Nephron (organoid): ENCODE measurements at regions not wholly inside any gene's neighbourhood (a gene's known extent, or its start where the extent isn't known, plus 50 kb on each side); places are given as distances from the start of the nearest gene placed in this dataset.

ENCODE experiments used
- H3K27ac Mint-ChIP-seq, 3 experiments: 2 replicates each; pipeline ENCODE4 v1.8.0; 2020; ENCODE audit warnings: mixed read lengths in 3 of 3, mild to moderate bottlenecking in 2 of 3, moderate library complexity in 1 of 3
- H3K27me3 Mint-ChIP-seq: 2 replicates; pipeline ENCODE4 v1.8.0; 2021; ENCODE audit warnings: low read depth, mild to moderate bottlenecking, moderate library complexity, mixed read lengths
- H3K36me3 Mint-ChIP-seq: 2 replicates; pipeline ENCODE4 v1.8.0; 2020; ENCODE audit warnings: low read depth, mixed read lengths
- H3K4me1 Mint-ChIP-seq: 2 replicates; pipeline ENCODE4 v1.8.0; 2020; ENCODE audit warnings: mixed read lengths
- H3K4me3 Mint-ChIP-seq, 3 experiments: 2 replicates each; pipeline ENCODE4 v1.8.0; 2020; ENCODE audit warnings: mild to moderate bottlenecking in 3 of 3, mixed read lengths in 3 of 3, moderate library complexity in 2 of 3
- H3K9me3 Mint-ChIP-seq: 2 replicates; pipeline ENCODE4 v1.8.0; 2020; ENCODE audit warnings: mixed read lengths
- TF ChIP-seq, protein P1 (sequence below), 3 experiments: fragments of 200-600 bp; sonication (generic); IDR thresholded peaks; one replicate each; pipeline ENCODE4 v1.5.0; 2021; ENCODE audit warnings: antibody characterized with exemption in 3 of 3; ENCODE audit not compliant: unreplicated experiment in 3 of 3

DNA sequence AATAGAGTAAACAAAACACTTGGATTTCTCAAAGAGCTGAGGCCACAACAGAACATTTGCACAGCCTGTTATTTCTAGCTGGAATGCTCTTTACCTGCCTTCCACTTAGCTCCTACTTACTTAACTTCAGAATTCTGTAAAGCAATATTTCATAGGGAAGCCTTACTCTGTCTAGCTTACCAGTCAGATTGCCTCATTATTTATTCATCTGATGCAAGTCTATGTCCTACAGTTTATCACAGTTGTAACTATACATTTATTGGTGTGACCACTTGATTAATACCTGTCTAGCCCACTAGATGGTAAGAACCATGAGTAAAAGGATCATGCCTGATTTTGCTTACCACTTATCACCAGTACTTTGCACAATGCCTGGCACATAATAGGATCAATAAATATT is 56.1 kb upstream of the ME3 start:
- no peak overlapping the region for H3K27ac Mint-ChIP-seq
- H3K27me3 Mint-ChIP-seq = no peaks in the 10 kb centered on the region
- H3K36me3 Mint-ChIP-seq = no peaks in the 10 kb centered on the region
- no peaks in the 10 kb centered on the region for H3K4me1 Mint-ChIP-seq
- peaks cover 14% of the 10 kb centered on the region for H3K9me3 Mint-ChIP-seq
- no peak overlapping the region for H3K4me3 Mint-ChIP-seq
- TF ChIP-seq, protein P1, sequence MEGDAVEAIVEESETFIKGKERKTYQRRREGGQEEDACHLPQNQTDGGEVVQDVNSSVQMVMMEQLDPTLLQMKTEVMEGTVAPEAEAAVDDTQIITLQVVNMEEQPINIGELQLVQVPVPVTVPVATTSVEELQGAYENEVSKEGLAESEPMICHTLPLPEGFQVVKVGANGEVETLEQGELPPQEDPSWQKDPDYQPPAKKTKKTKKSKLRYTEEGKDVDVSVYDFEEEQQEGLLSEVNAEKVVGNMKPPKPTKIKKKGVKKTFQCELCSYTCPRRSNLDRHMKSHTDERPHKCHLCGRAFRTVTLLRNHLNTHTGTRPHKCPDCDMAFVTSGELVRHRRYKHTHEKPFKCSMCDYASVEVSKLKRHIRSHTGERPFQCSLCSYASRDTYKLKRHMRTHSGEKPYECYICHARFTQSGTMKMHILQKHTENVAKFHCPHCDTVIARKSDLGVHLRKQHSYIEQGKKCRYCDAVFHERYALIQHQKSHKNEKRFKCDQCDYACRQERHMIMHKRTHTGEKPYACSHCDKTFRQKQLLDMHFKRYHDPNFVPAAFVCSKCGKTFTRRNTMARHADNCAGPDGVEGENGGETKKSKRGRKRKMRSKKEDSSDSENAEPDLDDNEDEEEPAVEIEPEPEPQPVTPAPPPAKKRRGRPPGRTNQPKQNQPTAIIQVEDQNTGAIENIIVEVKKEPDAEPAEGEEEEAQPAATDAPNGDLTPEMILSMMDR (IDR thresholded peaks at IDR 0.05; ENCODE audit: unreplicated experiment in 3 of 3) = no peak

DNA sequence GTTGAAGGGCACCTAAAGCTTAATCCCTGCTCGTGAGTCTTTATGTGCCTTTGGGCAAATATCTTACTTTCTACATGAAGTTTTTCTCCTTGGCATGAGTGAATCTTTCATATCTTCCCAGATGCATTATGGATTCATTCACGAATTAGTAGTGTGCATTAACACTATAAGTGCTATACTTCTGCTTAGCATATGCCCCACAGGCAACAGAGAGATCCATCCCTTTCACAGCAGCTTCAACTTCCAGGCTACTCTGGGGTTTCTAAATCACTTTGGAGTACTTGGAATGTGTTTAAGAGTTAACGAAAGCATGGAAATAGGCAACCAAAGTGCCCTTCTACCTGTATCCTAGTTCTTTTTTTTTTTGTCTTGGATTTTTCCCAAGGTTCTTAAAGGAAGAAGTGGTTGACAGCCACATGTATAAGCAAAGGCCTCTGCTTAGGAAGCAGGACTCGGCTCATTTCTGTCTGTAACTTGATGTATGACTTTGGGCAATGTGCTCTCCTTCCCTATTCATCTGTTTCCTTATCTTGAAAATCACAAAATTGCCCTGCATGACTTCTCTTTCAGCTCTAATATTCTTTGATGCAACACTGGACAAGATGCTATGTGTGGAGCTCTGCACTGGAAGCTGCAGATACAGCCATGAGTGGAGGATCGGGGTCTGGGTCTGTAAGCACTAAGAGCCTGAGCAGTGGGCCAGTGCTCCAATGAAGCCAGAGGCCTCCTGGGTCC is 54.5 kb upstream of the ME3 start:
- TF ChIP-seq, protein P1 (IDR thresholded peaks at IDR 0.05; ENCODE audit: unreplicated experiment in 3 of 3) = no peak
- H3K4me3 Mint-ChIP-seq = no peak overlapping the region
- peaks cover 25% of the 10 kb centered on the region for H3K9me3 Mint-ChIP-seq
- no peak overlapping the region for H3K27ac Mint-ChIP-seq
- no peaks in the 10 kb centered on the region for H3K27me3 Mint-ChIP-seq
- H3K36me3 Mint-ChIP-seq = no peaks in the 10 kb centered on the region
- no peaks in the 10 kb centered on the region for H3K4me1 Mint-ChIP-seq

DNA sequence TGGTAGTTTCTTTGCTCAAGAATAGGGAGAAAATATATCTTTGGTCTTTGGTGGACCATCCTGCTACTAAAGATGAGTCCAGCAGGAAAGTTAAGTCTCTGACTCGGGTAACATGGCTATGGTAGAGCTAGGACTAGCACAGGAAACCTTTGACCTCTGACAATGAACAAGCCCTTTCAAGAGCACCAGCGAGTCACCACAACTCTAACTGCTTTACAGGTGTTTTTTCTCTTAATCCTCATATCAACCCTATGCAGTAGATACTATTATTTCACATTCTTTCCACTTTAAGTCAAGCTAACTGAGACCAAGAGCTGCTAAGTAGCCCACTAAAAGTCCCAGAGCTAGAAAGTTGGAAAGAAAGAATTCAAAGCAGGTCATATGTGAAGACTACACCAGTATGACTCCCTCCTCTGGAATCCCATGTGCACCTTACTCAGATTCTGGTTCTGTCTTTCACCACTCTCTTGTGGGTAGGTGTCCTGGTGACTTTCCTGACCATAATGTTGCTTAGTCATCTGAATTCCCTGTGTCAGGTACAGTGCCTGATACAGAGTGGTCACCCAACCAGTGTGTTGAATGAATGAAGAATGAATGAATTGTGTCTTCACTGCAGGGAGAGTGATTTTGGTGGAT is 53.8 kb upstream of the ME3 start:
- Mint-ChIP-seq H3K36me3 (no peaks in the 10 kb centered on the region), H3K27ac (no peak overlapping the region), H3K4me3 (no peak overlapping the region), H3K4me1 (no peaks in the 10 kb centered on the region), H3K9me3 (peaks cover 32% of the 10 kb centered on the region), H3K27me3 (no peaks in the 10 kb centered on the region)
- TF ChIP-seq, protein P1 (IDR thresholded peaks at IDR 0.05; ENCODE audit: unreplicated experiment in 3 of 3) = no peak

DNA sequence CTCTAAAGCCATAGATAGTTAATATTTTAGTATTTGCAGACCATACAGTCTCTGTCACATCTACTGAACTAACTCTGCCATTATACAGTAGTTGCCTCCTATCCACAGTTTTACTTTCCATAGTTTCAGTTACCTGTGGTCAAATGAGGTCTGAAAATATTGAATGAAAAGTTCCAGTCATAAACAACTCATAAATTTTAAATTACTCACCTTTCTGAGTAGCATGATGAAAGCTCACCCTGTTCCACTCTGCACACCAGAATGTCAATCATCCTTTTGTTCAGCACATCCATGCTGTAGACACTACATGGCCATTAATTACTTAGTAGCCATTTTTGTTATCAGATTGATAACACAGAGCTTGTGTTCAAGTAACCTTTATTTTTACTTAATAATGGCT is 51.7 kb upstream of the ME3 start:
- TF ChIP-seq, protein P1 (IDR thresholded peaks at IDR 0.05; ENCODE audit: unreplicated experiment in 3 of 3) = no peak
- H3K36me3 Mint-ChIP-seq = no peaks in the 10 kb centered on the region
- peaks cover 23% of the 10 kb centered on the region for H3K9me3 Mint-ChIP-seq
- no peak overlapping the region for H3K4me3 Mint-ChIP-seq
- no peak overlapping the region for H3K27ac Mint-ChIP-seq
- H3K27me3 Mint-ChIP-seq = no peaks in the 10 kb centered on the region
- no peaks in the 10 kb centered on the region for H3K4me1 Mint-ChIP-seq

DNA sequence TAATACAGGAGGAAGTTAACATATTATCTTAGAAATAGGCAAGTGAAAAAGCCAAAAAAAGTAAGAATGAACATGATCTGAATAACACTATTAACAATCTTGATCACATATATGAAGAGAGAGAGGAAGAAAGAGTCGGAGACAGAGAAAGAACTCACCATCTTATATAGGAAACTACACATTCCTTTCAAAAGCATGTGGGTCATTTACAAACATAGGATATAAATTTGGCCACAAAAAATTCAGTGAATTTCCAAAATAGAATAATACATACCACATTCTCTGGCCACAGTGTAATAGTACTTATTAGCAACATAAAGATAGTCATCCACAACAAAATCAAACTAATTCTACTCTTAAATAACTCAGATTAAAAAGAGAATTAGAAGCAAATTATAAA is 50.9 kb upstream of the ME3 start:
- H3K27me3 Mint-ChIP-seq = peaks cover 5% of the 10 kb centered on the region
- H3K9me3 Mint-ChIP-seq = peaks cover 23% of the 10 kb centered on the region
- TF ChIP-seq, protein P1 (IDR thresholded peaks at IDR 0.05; ENCODE audit: unreplicated experiment in 3 of 3) = no peak
- no peaks in the 10 kb centered on the region for H3K36me3 Mint-ChIP-seq
- H3K4me1 Mint-ChIP-seq = no peaks in the 10 kb centered on the region
- H3K4me3 Mint-ChIP-seq = no peak overlapping the region
- no peak overlapping the region for H3K27ac Mint-ChIP-seq

DNA sequence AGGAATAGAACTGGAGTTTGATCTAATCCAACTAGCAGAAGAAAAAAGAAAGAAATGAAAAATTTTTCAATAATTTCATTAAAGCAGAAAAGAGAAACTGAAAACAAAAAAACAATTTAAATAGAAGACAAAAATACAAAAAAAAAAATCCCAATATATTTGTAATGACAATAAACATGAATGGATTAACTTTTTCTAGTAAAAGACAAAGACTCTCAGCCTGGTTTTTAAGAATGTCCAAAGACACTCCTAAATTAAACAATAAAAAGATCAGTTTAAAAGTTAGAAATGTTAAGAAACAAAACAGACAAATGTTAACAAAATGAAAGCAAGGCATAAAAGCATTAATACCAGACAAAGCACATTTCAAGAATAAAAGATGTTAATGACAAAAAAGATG is 50.3 kb upstream of the ME3 start:
- Mint-ChIP-seq H3K9me3 (peaks cover 23% of the 10 kb centered on the region), H3K27ac (no peak overlapping the region), H3K4me3 (no peak overlapping the region), H3K36me3 (no peaks in the 10 kb centered on the region), H3K4me1 (no peaks in the 10 kb centered on the region), H3K27me3 (peaks cover 5% of the 10 kb centered on the region)
- TF ChIP-seq, protein P1 (IDR thresholded peaks at IDR 0.05; ENCODE audit: unreplicated experiment in 3 of 3) = no peak
